OCI-LY7 (cell line): ENCODE measurements at regions not wholly inside any gene's neighbourhood (a gene's known extent, or its start where the extent isn't known, plus 50 kb on each side); places are given as distances from the start of the nearest gene placed in this dataset.

Experiments
- BruUV-seq: library from RNA; stranded (reverse); fragments of 400-500 nt; replicated peaks from 2 replicates; lab custom pipeline; 2021; lab: Mats Ljungman, UMichigan
- CTCF ChIA-PET: fragments of 300-600 bp; sonication (Branson Sonifier 250); formaldehyde crosslinking; loops from one replicate; lab custom pipeline; 2022; ENCODE audit warnings: antibody characterized with exemption; ENCODE audit not compliant: unreplicated experiment; lab: Charles Lee
- POLR2A ChIA-PET: fragments of 300-600 bp; sonication (Branson Sonifier 250); formaldehyde crosslinking; loops from one replicate; lab custom pipeline; 2022; ENCODE audit warnings: antibody characterized with exemption; lab: Charles Lee
- DNase-seq: peaks from one replicate; pipeline ENCODE4 v3.0.0-alpha.2; 2015; ENCODE audit warnings: low spot score
- H2AFZ ChIP-seq: fragments of 200-600 bp; sonication (generic), shearing (Covaris generic); 2 replicates; pipeline ENCODE4 v1.6.1; 2014; ENCODE audit warnings: mild to moderate bottlenecking, antibody characterized with exemption, low read length, moderate library complexity
- H3K27ac ChIP-seq: fragments of 200-600 bp; sonication (generic); 2 replicates; pipeline ENCODE4 v1.5.1; 2014; ENCODE audit warnings: mixed run types, low read depth, mild to moderate bottlenecking, moderate library complexity, low read length, inconsistent platforms; ENCODE audit not compliant: poor library complexity, severe bottlenecking
- H3K36me3 ChIP-seq: fragments of 200-600 bp; sonication (generic); 2 replicates; pipeline ENCODE4 v1.6.1; 2014; ENCODE audit warnings: mild to moderate bottlenecking, antibody characterized with exemption, low read length, moderate library complexity, mixed read lengths; ENCODE audit not compliant: insufficient read depth
- H3K4me1 ChIP-seq: fragments of 200-600 bp; sonication (generic); 2 replicates; pipeline ENCODE4 v1.5.1; 2014; ENCODE audit warnings: mild to moderate bottlenecking, low read length; ENCODE audit not compliant: insufficient read depth, poor library complexity, severe bottlenecking
- H3K4me2 ChIP-seq: fragments of 200-600 bp; sonication (generic); 2 replicates; pipeline ENCODE4 v1.6.1; 2014; ENCODE audit warnings: mild to moderate bottlenecking, low read length
- H3K4me3 ChIP-seq: fragments of 200-600 bp; sonication (generic); 2 replicates; pipeline ENCODE4 v1.5.1; 2014; ENCODE audit warnings: mild to moderate bottlenecking, low read depth, low read length; ENCODE audit not compliant: poor library complexity, severe bottlenecking
- H3K79me2 ChIP-seq: fragments of 200-600 bp; sonication (generic); 2 replicates; pipeline ENCODE4 v1.6.1; 2016; ENCODE audit warnings: low read depth, mild to moderate bottlenecking, low read length, moderate library complexity, mixed read lengths; ENCODE audit not compliant: insufficient read depth
- H3K9me2 ChIP-seq: fragments of 200-600 bp; sonication (generic); 2 replicates; pipeline ENCODE4 v1.6.1; 2016; ENCODE audit warnings: mild to moderate bottlenecking, low read length, mixed read lengths; ENCODE audit not compliant: insufficient read depth
- H3K9me3 ChIP-seq: fragments of 200-600 bp; sonication (generic); 2 replicates; pipeline ENCODE4 v1.6.1; 2014; ENCODE audit warnings: mild to moderate bottlenecking, mixed run types, low read length, mixed read lengths
- H4K20me1 ChIP-seq: fragments of 200-600 bp; sonication (generic); 2 replicates; pipeline ENCODE4 v1.6.1; 2014; ENCODE audit warnings: mild to moderate bottlenecking, antibody characterized with exemption, low read length, moderate library complexity, mixed read lengths; ENCODE audit not compliant: insufficient read depth
- EZH2phosphoT487 ChIP-seq: fragments of 200-600 bp; sonication (generic); IDR thresholded peaks from 2 replicates; pipeline ENCODE4 v1.6.1; 2018; ENCODE audit warnings: low read depth, borderline replicate concordance, mild to moderate bottlenecking, mixed run types, antibody characterized with exemption, low read length, moderate library complexity, mixed read lengths
- intact Hi-C: fragments of 100-400 bp; cut with micrococcal nuclease; formaldehyde crosslinking; loops from one replicate; pipeline ENCODE4 v1.10.0; 2022; ENCODE audit not compliant: unreplicated experiment
- TF ChIP-seq, protein P1 (sequence below): fragments of 200-600 bp; sonication (generic); conservative IDR thresholded peaks from 2 replicates; pipeline ENCODE4 v1.5.1; 2014; ENCODE audit warnings: mild to moderate bottlenecking, antibody characterized with exemption, low read length, moderate library complexity, mixed read lengths

DNA sequence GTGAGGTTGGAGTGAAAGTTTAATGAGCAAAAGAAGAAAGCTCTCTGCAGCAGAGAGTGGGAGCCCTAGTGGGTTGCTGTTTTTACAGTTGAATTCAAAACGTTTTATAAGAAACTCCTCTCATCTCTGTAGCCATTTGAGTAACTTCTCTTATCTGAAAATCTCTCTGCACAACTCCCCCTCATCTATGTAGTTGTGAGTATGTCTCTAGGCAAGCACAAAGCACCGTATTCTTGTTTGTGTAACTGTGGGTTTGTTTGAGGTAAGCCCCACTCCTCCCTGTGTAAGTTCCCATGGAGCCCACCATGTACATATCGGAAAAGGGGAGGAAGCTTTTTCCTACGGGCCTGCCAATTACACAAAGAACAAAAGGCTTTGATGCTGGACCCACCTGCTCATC is 56.5 kb upstream of the GOLGA6L2 start:
- H2AFZ ChIP-seq, result no peak overlapping the region
- no peaks in the 10 kb centered on the region for H3K9me3 ChIP-seq
- POLR2A ChIA-PET, result no interaction called here
- intact Hi-C loops, result no loop called here
- BruUV-seq, result no TSS peak
- CTCF ChIA-PET, result no interaction called here
- no peaks in the 10 kb centered on the region for H4K20me1 ChIP-seq
- no peak overlapping the region for H3K27ac ChIP-seq
- no peaks in the 10 kb centered on the region for H3K36me3 ChIP-seq
- H3K9me2 ChIP-seq, result no peaks in the 10 kb centered on the region
- H3K4me2 ChIP-seq, result no peak overlapping the region
- no peaks in the 10 kb centered on the region for H3K4me1 ChIP-seq
- no peaks in the 10 kb centered on the region for H3K79me2 ChIP-seq
- no peak for DNase-seq
- H3K4me3 ChIP-seq, result no peak overlapping the region
- TF ChIP-seq EZH2phosphoT487, result no peak
- TF ChIP-seq, protein P1, sequence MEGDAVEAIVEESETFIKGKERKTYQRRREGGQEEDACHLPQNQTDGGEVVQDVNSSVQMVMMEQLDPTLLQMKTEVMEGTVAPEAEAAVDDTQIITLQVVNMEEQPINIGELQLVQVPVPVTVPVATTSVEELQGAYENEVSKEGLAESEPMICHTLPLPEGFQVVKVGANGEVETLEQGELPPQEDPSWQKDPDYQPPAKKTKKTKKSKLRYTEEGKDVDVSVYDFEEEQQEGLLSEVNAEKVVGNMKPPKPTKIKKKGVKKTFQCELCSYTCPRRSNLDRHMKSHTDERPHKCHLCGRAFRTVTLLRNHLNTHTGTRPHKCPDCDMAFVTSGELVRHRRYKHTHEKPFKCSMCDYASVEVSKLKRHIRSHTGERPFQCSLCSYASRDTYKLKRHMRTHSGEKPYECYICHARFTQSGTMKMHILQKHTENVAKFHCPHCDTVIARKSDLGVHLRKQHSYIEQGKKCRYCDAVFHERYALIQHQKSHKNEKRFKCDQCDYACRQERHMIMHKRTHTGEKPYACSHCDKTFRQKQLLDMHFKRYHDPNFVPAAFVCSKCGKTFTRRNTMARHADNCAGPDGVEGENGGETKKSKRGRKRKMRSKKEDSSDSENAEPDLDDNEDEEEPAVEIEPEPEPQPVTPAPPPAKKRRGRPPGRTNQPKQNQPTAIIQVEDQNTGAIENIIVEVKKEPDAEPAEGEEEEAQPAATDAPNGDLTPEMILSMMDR, result no peak

DNA sequence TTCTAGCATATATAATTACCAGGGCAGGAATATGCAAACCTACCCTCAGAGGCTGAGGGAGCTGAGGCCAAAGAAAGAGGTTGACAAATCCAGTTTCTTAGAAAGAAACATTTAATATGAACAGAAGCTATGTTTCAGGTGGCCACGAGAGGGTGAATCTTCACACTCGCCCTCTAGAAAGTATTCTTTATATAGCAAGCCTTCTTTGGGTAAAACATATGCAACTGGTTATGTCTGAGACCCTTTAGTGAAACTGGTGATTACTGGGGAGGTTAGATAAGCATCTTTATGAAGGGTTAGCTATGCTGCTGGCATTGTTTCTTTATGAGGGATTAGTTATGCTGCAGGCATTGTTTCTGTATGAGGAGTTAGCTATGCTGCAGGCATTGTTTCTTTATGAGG is 50.7 kb upstream of the GOLGA6L2 start:
- Histone ChIP-seq H3K9me2 (no peaks in the 10 kb centered on the region), H3K36me3 (no peaks in the 10 kb centered on the region), H3K27ac (no peak overlapping the region), H3K4me3 (no peak overlapping the region), H4K20me1 (no peaks in the 10 kb centered on the region), H3K9me3 (no peaks in the 10 kb centered on the region), H3K4me1 (no peaks in the 10 kb centered on the region), H2AFZ (no peak overlapping the region), H3K79me2 (no peaks in the 10 kb centered on the region), H3K4me2 (no peak overlapping the region)
- no TSS peak for BruUV-seq
- no peak for TF ChIP-seq EZH2phosphoT487
- TF ChIP-seq, protein P1, result peak; percentile 79
- DNase-seq, result peak; percentile 12
- ChIA-PET POLR2A (interaction anchor here (0.6 kb wide), 1 partner anchor 43 kb away, joined by 3 read pairs; no protein-coding TSS in a partner anchor), CTCF (no interaction called here)
- intact Hi-C loops, result no loop called here
